Spleen (tissue), 11 donors: ENCODE measurements at regions not wholly inside any gene's neighbourhood (a gene's known extent, or its start where the extent isn't known, plus 50 kb on each side); places are given as distances from the start of the nearest gene placed in this dataset.

ENCODE experiments used
- DNase-seq: peaks from one replicate; pipeline ENCODE4 v3.0.0-alpha.2; 2020
- H3K27ac ChIP-seq, 8 donors: fragments of 200-600 bp; sonication (generic) in 7 of 8; 1 replicate in 4 of 8; 2 replicates in 4 of 8; pipeline versions ENCODE4 v1.5.0 to v1.8.0; 2016 to 2021; ENCODE audit warnings: inconsistent platforms in 4 of 8, mild to moderate bottlenecking in 4 of 8, moderate library complexity in 1 of 8
- H3K27me3 ChIP-seq, 7 donors: fragments of 200-600 bp; sonication (generic) in 6 of 7; replicated peaks in 1 of 7; 1 replicate in 4 of 7; 2 replicates in 3 of 7; pipeline versions ENCODE4 v1.5.0 to v1.8.0; 2016 to 2021; ENCODE audit warnings: inconsistent platforms in 3 of 7, mild to moderate bottlenecking in 1 of 7
- H3K36me3 ChIP-seq, 6 donors: fragments of 200-600 bp; sonication (generic) in 5 of 6; 1 replicate in 4 of 6; 2 replicates in 2 of 6; pipeline versions ENCODE4 v1.5.0 to v1.8.0; 2016 to 2021; ENCODE audit warnings: inconsistent platforms in 2 of 6
- H3K4me1 ChIP-seq, 6 donors: fragments of 200-600 bp; sonication (generic) in 5 of 6; 1 replicate in 3 of 6; 2 replicates in 3 of 6; pipeline versions ENCODE4 v1.5.0 to v1.8.0; 2016 to 2021; ENCODE audit warnings: inconsistent platforms in 3 of 6
- H3K4me3 ChIP-seq, 8 donors: fragments of 200-600 bp; sonication (generic) in 7 of 8; 1 replicate in 4 of 8; 2 replicates in 4 of 8; pipeline versions ENCODE4 v1.5.0 to v1.8.0; 2016 to 2021; ENCODE audit warnings: inconsistent platforms in 4 of 8, mild to moderate bottlenecking in 4 of 8, moderate library complexity in 2 of 8
- H3K9me3 ChIP-seq, 8 donors: fragments of 200-600 bp; sonication (generic) in 7 of 8; 1 replicate in 4 of 8; 2 replicates in 4 of 8; pipeline versions ENCODE4 v1.5.0 to v1.8.0; 2016 to 2021; ENCODE audit warnings: inconsistent platforms in 4 of 8
- CTCF ChIP-seq, 11 experiments: fragments of 200-600 bp in 7 of 11; fragments of 450-650 bp in 4 of 11; sonication (generic) in 4 of 11; IDR thresholded peaks in 8 of 11; conservative IDR thresholded peaks in 3 of 11; 1 replicate in 7 of 11; 2 replicates in 4 of 11; pipeline versions ENCODE4 v1.4.0 to v1.8.0; 2016 to 2021; ENCODE audit warnings: antibody characterized with exemption in 11 of 11, inconsistent platforms in 4 of 11, mild to moderate bottlenecking in 1 of 11
- POLR2A ChIP-seq, 3 donors: fragments of 450-650 bp; IDR thresholded peaks; one replicate each; pipeline ENCODE4 v1.5.1; 2017; ENCODE audit warnings: antibody characterized with exemption in 3 of 3, mild to moderate bottlenecking in 1 of 3
- POLR2AphosphoS5 ChIP-seq, 3 donors: sonication (generic); formaldehyde crosslinking; IDR thresholded peaks; one replicate each; pipeline ENCODE4 v1.5.1; 2017; ENCODE audit warnings: antibody characterized with exemption in 3 of 3
- WGBS, 5 donors: extraction: QIAGEN DNeasy Blood & Tissue Kit in 3 of 5; methylation state at CpG; one replicate each; pipeline versions ENCODE4 v1.1.5 to v1.1.7; 2013 to 2018; 5-methylcytosine and 5-hydroxymethylcytosine counted together
- intact Hi-C: fragments of 100-400 bp; cut with DNase I; formaldehyde crosslinking; loops from one replicate; pipeline ENCODE4 v1.15.0; 2023; ENCODE audit warnings: low total_unique reads
- donor health status: healthy with polysubstance abuse.
- donor health status: DM: no; HTN: no; CAD: no; lungs with moderate emphysema.
- donor health status: DM: no; HTN: no; CAD: no.
- donor health status: Bipolar disorder and iron deficiency.
- donor health status: healthy.
- donor health status: DM: no; HTN: no; CAD: no.
- donor health status: DM: yes; HTN: yes; CAD: no.

GRCh38 chr7:33661430-33662160 lies 243.7 kb upstream of the BMPER start:
- WGBS, 5 donors: 33 to 60% (median 36%) methylated on average over 7 of the region's 7 CpGs
- Histone ChIP-seq H3K9me3 (no peaks in the 10 kb centered on the region), H3K4me1 (peaks cover 0 to 6% (median 0%) of the 10 kb centered on the region in 6 donors), H3K4me3 (no peak overlapping the region), H3K27me3 (no peaks in the 10 kb centered on the region), H3K36me3 (no peaks in the 10 kb centered on the region), H3K27ac (no peak overlapping the region)
- no peak for TF ChIP-seq POLR2AphosphoS5 (IDR thresholded peaks at IDR 0.05)
- no peak for TF ChIP-seq CTCF (IDR thresholded peaks at IDR 0.05 in 8 of 11, conservative IDR thresholded peaks at IDR 0.05 in 3 of 11)
- no peak for TF ChIP-seq POLR2A (IDR thresholded peaks at IDR 0.05)
- no peak for DNase-seq
- intact Hi-C loops: no loop called here

- TF ChIP-seq POLR2A (IDR thresholded peaks at IDR 0.05) (no peak), POLR2AphosphoS5 (IDR thresholded peaks at IDR 0.05) (no peak)
- Histone ChIP-seq H3K4me3 (no peak overlapping the region), H3K27ac (no peak overlapping the region), H3K4me1 (peaks cover 0 to 8% (median 3%) of the 10 kb centered on the region in 6 donors), H3K27me3 (no peaks in the 10 kb centered on the region), H3K36me3 (no peaks in the 10 kb centered on the region), H3K9me3 (no peaks in the 10 kb centered on the region)
- intact Hi-C loops: no loop called here
- DNase-seq: no peak
Observed at GRCh38 chr7:33666531-33666930, 238.8 kb upstream of the BMPER start.

GRCh38 chr7:33667196-33667595 lies 238.1 kb upstream of the BMPER start:
- no peak overlapping the region for H3K4me3 ChIP-seq
- H3K9me3 ChIP-seq: no peaks in the 10 kb centered on the region
- intact Hi-C loops: no loop called here
- H3K36me3 ChIP-seq: no peaks in the 10 kb centered on the region
- DNase-seq: no peak
- no peaks in the 10 kb centered on the region for H3K27me3 ChIP-seq
- TF ChIP-seq POLR2AphosphoS5 (IDR thresholded peaks at IDR 0.05): no peak
- TF ChIP-seq CTCF (IDR thresholded peaks at IDR 0.05 in 8 of 11, conservative IDR thresholded peaks at IDR 0.05 in 3 of 11): no peak
- no peak for TF ChIP-seq POLR2A (IDR thresholded peaks at IDR 0.05)
- no peak overlapping the region for H3K27ac ChIP-seq
- H3K4me1 ChIP-seq: peaks cover 0 to 12% (median 9%) of the 10 kb centered on the region in 6 donors

GRCh38 chr7:33669251-33669670 lies 236.1 kb upstream of the BMPER start:
- peaks cover 0 to 19% (median 11%) of the 10 kb centered on the region in 6 donors for H3K4me1 ChIP-seq
- TF ChIP-seq POLR2A (IDR thresholded peaks at IDR 0.05): no peak
- no peak for TF ChIP-seq POLR2AphosphoS5 (IDR thresholded peaks at IDR 0.05)
- TF ChIP-seq CTCF (IDR thresholded peaks at IDR 0.05 in 8 of 11, conservative IDR thresholded peaks at IDR 0.05 in 3 of 11): no peak
- H3K27ac ChIP-seq: no peak overlapping the region
- no peak for DNase-seq
- H3K36me3 ChIP-seq: no peaks in the 10 kb centered on the region
- H3K27me3 ChIP-seq: no peaks in the 10 kb centered on the region
- intact Hi-C loops: no loop called here
- WGBS, 5 donors: 72 to 89% (median 82%) methylated on average over 5 of the region's 5 CpGs
- no peak overlapping the region for H3K4me3 ChIP-seq
- H3K9me3 ChIP-seq: no peaks in the 10 kb centered on the region
